Sigmoid colon (tissue), 6 donors: ENCODE measurements at regions not wholly inside any gene's neighbourhood (a gene's known extent, or its start where the extent isn't known, plus 50 kb on each side); places are given as distances from the start of the nearest gene placed in this dataset.

ENCODE experiments used
- DNase-seq: peaks from one replicate; pipeline ENCODE4 v3.0.0-alpha.2; 2019
- H3K27ac ChIP-seq, 4 donors: fragments of 200-600 bp; sonication (generic); one replicate each; pipeline ENCODE4 v1.5.1; 2016 to 2019; ENCODE audit warnings: mild to moderate bottlenecking in 1 of 4
- H3K27me3 ChIP-seq, 3 donors: fragments of 200-600 bp; sonication (generic); one replicate each; pipeline ENCODE4 v1.5.1; 2019; ENCODE audit warnings: mild to moderate bottlenecking in 1 of 3
- H3K36me3 ChIP-seq, 4 donors: fragments of 200-600 bp; sonication (generic); one replicate each; pipeline ENCODE4 v1.5.1; 2016 to 2019
- H3K4me1 ChIP-seq, 4 donors: fragments of 200-600 bp; sonication (generic); one replicate each; pipeline ENCODE4 v1.5.1; 2017 to 2019
- H3K4me3 ChIP-seq, 4 donors: fragments of 200-600 bp; sonication (generic); one replicate each; pipeline ENCODE4 v1.5.1; 2017 to 2019; ENCODE audit warnings: mild to moderate bottlenecking in 2 of 4, moderate library complexity in 1 of 4
- H3K9me3 ChIP-seq, 4 donors: fragments of 200-600 bp in 3 of 4; sonication (generic) in 3 of 4; one replicate each; pipeline versions ENCODE4 v1.5.1 to v1.6.1; 2013 to 2019
- EP300 ChIP-seq, 4 donors: sonication (generic); formaldehyde crosslinking; IDR thresholded peaks; one replicate each; pipeline ENCODE4 v1.6.1; 2017; ENCODE audit warnings: antibody characterized with exemption in 4 of 4
- POLR2A ChIP-seq, 2 donors: fragments of 450-650 bp; IDR thresholded peaks; one replicate each; pipeline ENCODE4 v1.6.1; 2016; ENCODE audit warnings: antibody characterized with exemption in 2 of 2, mild to moderate bottlenecking in 2 of 2, moderate library complexity in 2 of 2
- POLR2AphosphoS5 ChIP-seq, 4 donors: sonication (generic); formaldehyde crosslinking; IDR thresholded peaks; one replicate each; pipeline ENCODE4 v1.6.1; 2017; ENCODE audit warnings: antibody characterized with exemption in 4 of 4
- WGBS, 2 donors: extraction: QIAGEN DNeasy Blood & Tissue Kit; methylation state at CpG; one replicate each; pipeline ENCODE4 v1.1.7; 2013; 5-methylcytosine and 5-hydroxymethylcytosine counted together
- intact Hi-C: fragments of 100-400 bp; cut with DNase I; formaldehyde crosslinking; loops from one replicate; pipeline ENCODE4 v1.15.1; 2023
- TF ChIP-seq, protein P1 (sequence below), 4 experiments: fragments of 450-650 bp in 3 of 4; fragments of 200-600 bp in 1 of 4; IDR thresholded peaks; one replicate each; pipeline ENCODE4 v1.5.1; 2016 to 2019; ENCODE audit warnings: antibody characterized with exemption in 4 of 4, mild to moderate bottlenecking in 3 of 4, moderate library complexity in 2 of 4
- donor health status: healthy with polysubstance abuse.
- donor health status: healthy.

DNA sequence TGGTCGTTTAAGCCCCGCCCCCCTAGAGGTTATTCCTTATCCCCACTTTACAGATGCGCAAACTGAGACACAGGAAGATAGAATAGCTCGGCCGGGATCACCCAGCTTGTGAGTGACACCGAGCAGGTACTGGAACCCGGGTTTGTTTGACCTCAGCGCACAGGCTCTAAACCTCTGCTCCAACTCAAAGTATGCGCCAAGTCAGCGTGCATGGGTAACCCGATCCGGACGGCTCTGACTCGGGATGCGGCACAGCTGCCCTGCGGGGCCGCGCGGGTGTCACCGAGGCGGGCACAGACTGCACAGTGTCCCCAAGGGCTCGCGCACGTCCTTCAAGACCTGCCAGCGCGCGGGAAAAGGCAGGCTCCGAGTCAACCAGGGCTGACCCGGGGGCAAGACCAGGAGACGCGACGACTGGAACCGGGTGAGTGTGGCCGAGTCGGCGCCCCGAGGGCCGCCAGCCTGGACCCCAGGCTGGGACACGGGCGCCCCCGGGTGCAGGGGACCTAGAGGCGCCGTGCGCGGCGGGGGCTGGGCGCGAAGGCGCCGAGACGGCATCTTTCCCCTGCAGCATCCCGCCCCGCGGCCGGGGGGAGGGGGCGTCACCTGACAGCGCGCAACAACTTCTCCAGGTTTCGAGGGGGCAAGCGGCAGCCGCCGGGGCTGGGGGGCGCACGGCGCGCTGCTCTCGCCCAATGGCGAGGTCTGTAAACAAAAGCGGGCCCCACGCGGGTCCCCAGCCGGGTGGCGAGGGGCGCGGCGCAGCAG, 101.9 kb upstream of the SOD1 start:
- H3K36me3 ChIP-seq, result no peaks in the 10 kb centered on the region
- intact Hi-C loops, result no loop called here
- DNase-seq, result no peak
- TF ChIP-seq POLR2AphosphoS5 (IDR thresholded peaks at IDR 0.05), result no peak
- TF ChIP-seq, protein P1, sequence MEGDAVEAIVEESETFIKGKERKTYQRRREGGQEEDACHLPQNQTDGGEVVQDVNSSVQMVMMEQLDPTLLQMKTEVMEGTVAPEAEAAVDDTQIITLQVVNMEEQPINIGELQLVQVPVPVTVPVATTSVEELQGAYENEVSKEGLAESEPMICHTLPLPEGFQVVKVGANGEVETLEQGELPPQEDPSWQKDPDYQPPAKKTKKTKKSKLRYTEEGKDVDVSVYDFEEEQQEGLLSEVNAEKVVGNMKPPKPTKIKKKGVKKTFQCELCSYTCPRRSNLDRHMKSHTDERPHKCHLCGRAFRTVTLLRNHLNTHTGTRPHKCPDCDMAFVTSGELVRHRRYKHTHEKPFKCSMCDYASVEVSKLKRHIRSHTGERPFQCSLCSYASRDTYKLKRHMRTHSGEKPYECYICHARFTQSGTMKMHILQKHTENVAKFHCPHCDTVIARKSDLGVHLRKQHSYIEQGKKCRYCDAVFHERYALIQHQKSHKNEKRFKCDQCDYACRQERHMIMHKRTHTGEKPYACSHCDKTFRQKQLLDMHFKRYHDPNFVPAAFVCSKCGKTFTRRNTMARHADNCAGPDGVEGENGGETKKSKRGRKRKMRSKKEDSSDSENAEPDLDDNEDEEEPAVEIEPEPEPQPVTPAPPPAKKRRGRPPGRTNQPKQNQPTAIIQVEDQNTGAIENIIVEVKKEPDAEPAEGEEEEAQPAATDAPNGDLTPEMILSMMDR (IDR thresholded peaks at IDR 0.05), result no peak
- TF ChIP-seq EP300 (IDR thresholded peaks at IDR 0.05), result no peak
- TF ChIP-seq POLR2A (IDR thresholded peaks at IDR 0.05), result no peak
- 5 to 7% methylated on average over 76 of the region's 76 CpGs for WGBS, 2 donors
- H3K27ac ChIP-seq, result no peak overlapping the region
- H3K9me3 ChIP-seq, result no peaks in the 10 kb centered on the region
- H3K27me3 ChIP-seq, result peaks cover 14 to 64% (median 38%) of the 10 kb centered on the region in 3 donors
- peak overlapping the region in 3 of 4 donors; percentile 44 to 64 (median 59) for H3K4me3 ChIP-seq
- peaks cover 0 to 29% (median 26%) of the 10 kb centered on the region in 4 donors for H3K4me1 ChIP-seq

DNA sequence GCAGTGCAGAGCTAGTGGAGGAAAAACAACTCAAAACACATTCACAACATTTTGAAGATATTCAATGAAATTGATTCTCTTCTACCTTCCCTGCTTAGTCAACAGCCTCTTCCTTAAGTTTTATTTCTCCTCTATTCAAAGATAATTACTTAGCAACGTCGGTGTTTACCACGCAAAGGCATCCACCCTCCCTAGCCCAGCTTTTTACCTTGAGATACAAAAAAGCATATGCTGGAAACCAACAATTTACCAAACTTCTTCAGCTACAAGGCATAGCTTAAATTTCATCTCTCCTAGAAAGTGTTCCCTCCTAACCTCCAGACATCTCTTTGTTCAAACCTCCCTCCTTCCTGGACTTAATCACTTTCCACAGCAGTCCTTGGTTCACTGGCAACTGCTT, 102.8 kb upstream of the SOD1 start:
- TF ChIP-seq, protein P1 (IDR thresholded peaks at IDR 0.05), result no peak
- TF ChIP-seq POLR2AphosphoS5 (IDR thresholded peaks at IDR 0.05), result no peak
- TF ChIP-seq EP300 (IDR thresholded peaks at IDR 0.05), result no peak
- TF ChIP-seq POLR2A (IDR thresholded peaks at IDR 0.05), result no peak
- Histone ChIP-seq H3K9me3 (no peaks in the 10 kb centered on the region), H3K27me3 (peaks cover 14 to 63% (median 38%) of the 10 kb centered on the region in 3 donors), H3K36me3 (no peaks in the 10 kb centered on the region), H3K27ac (no peak overlapping the region), H3K4me1 (peaks cover 0 to 29% (median 26%) of the 10 kb centered on the region in 4 donors), H3K4me3 (no peak overlapping the region)
- WGBS, 2 donors, result 22 to 78% methylated on average over 3 of the region's 3 CpGs
- DNase-seq, result no peak
- intact Hi-C loops, result no loop called here

DNA sequence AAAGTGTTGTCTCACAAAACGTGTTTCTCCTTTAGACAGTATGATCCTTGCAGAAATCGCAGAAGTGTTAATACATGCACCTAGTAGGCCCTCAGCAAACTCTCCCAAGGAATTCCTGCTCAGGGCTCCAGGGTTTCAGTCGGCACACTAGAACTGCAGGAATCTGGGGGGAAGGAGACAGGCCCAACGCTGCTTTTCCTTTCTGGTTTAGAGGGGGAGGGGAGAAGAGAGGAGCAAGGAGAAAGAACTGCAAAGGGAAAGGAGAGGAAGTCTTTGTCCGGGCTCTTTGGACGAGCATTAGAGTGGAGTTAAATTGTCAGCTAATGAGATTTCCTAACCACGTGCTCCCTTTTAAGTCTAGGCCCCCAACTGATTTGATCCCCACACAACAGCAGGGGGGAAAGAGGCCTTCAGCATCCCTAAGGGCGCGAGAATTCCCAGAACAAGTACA, 103.7 kb upstream of the SOD1 start:
- peaks cover 0 to 29% (median 26%) of the 10 kb centered on the region in 4 donors for H3K4me1 ChIP-seq
- intact Hi-C loops, result no loop called here
- H3K27ac ChIP-seq, result no peak overlapping the region
- no peak for DNase-seq
- peaks cover 14 to 55% (median 37%) of the 10 kb centered on the region in 3 donors for H3K27me3 ChIP-seq
- H3K4me3 ChIP-seq, result no peak overlapping the region
- H3K9me3 ChIP-seq, result no peaks in the 10 kb centered on the region
- no peak for TF ChIP-seq POLR2A (IDR thresholded peaks at IDR 0.05)
- H3K36me3 ChIP-seq, result no peaks in the 10 kb centered on the region
- WGBS, 2 donors, result 90 to 92% methylated on average over 9 of the region's 9 CpGs

DNA sequence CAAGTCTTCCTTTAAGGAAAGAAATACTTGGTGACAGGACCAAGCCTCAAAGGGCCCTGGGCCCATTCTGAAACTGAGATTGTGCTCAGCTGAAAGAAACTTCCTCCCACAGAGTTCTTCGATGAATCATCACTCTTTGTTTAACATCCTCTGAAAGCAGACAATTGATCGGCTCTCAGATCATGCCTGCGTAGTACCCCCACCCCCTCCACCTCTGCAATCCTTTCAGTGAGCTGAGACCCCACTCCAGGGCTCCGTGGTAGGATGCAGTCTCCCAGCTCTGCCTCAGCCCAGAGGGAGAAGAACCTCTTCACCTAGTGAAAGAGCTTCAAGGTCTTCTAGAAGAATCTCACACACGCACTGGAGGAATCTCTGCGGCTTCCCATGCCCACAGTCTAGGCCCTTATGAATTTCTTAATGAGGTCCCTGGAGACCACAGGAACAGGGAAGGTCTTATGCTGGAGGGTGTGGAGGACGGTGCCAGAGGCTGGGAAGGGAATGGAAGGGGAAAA, 104.9 kb upstream of the SOD1 start:
- Histone ChIP-seq H3K36me3 (no peaks in the 10 kb centered on the region), H3K4me3 (no peak overlapping the region), H3K27me3 (peaks cover 11 to 44% (median 26%) of the 10 kb centered on the region in 3 donors), H3K27ac (no peak overlapping the region), H3K9me3 (no peaks in the 10 kb centered on the region), H3K4me1 (peaks cover 0 to 25% (median 22%) of the 10 kb centered on the region in 4 donors)
- intact Hi-C loops, result no loop called here
- 71 to 76% methylated on average over 7 of the region's 7 CpGs for WGBS, 2 donors
- DNase-seq, result no peak
- TF ChIP-seq POLR2AphosphoS5 (IDR thresholded peaks at IDR 0.05) (no peak), POLR2A (IDR thresholded peaks at IDR 0.05) (no peak), EP300 (IDR thresholded peaks at IDR 0.05) (no peak)
- TF ChIP-seq, protein P1 (IDR thresholded peaks at IDR 0.05), result no peak

DNA sequence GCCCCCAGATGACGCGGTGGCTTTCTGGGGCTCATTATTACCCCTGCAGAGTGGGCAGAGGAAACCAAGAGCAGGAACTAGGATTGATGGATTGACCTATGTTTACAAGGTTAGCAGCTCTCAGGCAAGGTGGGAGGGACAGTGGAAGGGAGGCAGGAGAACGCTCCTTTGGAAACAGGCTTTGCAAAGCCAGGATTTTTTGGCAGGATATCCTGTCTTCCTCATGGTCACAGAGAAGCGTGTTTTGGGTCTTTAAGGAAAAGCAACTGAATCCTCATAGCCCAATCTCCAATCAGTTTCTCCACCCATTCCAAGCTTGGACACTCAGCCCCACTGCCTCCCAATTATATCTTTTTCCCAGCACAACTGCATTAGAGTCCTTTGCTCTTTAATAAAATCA, 105.6 kb upstream of the SOD1 start:
- Histone ChIP-seq H3K4me1 (peaks cover 0 to 19% (median 15%) of the 10 kb centered on the region in 4 donors), H3K4me3 (no peak overlapping the region), H3K36me3 (no peaks in the 10 kb centered on the region), H3K9me3 (no peaks in the 10 kb centered on the region), H3K27ac (no peak overlapping the region), H3K27me3 (peaks cover 11 to 38% (median 19%) of the 10 kb centered on the region in 3 donors)
- DNase-seq, result no peak
- TF ChIP-seq EP300 (IDR thresholded peaks at IDR 0.05), result no peak
- 78 to 91% methylated on average over 4 of the region's 4 CpGs for WGBS, 2 donors
- intact Hi-C loops, result no loop called here
